Immature natural killer cell (primary cell): ENCODE measurements at regions not wholly inside any gene's neighbourhood (a gene's known extent, or its start where the extent isn't known, plus 50 kb on each side); places are given as distances from the start of the nearest gene placed in this dataset.

Source experiments
- DNase-seq, 3 donors: peaks; one replicate each; pipeline ENCODE4 v3.0.0; 2022; ENCODE audit warnings: mixed read lengths in 1 of 3
- H3K27ac Mint-ChIP-seq, 6 donors: one replicate each; pipeline ENCODE4 v1.8.0; 2020; ENCODE audit warnings: mixed read lengths in 6 of 6, mild to moderate bottlenecking in 5 of 6, inconsistent platforms in 4 of 6, moderate library complexity in 3 of 6
- H3K27me3 Mint-ChIP-seq, 3 donors: one replicate each; pipeline ENCODE4 v1.8.0; 2020 to 2021; ENCODE audit warnings: low read depth in 3 of 3, mild to moderate bottlenecking in 3 of 3, mixed read lengths in 3 of 3, moderate library complexity in 3 of 3, inconsistent platforms in 1 of 3
- H3K36me3 Mint-ChIP-seq, 3 donors: one replicate each; pipeline ENCODE4 v1.8.0; 2020; ENCODE audit warnings: mixed read lengths in 3 of 3, inconsistent platforms in 2 of 3, mild to moderate bottlenecking in 2 of 3
- H3K4me1 Mint-ChIP-seq, 2 donors: one replicate each; pipeline ENCODE4 v1.8.0; 2020; ENCODE audit warnings: inconsistent platforms in 2 of 2, mild to moderate bottlenecking in 2 of 2, mixed read lengths in 2 of 2, moderate library complexity in 1 of 2
- H3K4me3 Mint-ChIP-seq, 5 donors: one replicate each; pipeline ENCODE4 v1.8.0; 2020; ENCODE audit warnings: mild to moderate bottlenecking in 5 of 5, mixed read lengths in 5 of 5, inconsistent platforms in 3 of 5, moderate library complexity in 3 of 5
- H3K9me3 Mint-ChIP-seq, 6 donors: one replicate each; pipeline ENCODE4 v1.8.0; 2020; ENCODE audit warnings: mild to moderate bottlenecking in 6 of 6, mixed read lengths in 6 of 6, inconsistent platforms in 4 of 6, moderate library complexity in 3 of 6

GRCh38 chr11:130582981-130583380, 134.5 kb downstream of the ADAMTS15 start:
- no peak for DNase-seq
- Mint-ChIP-seq H3K27ac (no peak overlapping the region), H3K27me3 (peaks cover 1 to 11% (median 3%) of the 10 kb centered on the region in 3 donors), H3K4me3 (no peak overlapping the region), H3K9me3 (no peaks in the 10 kb centered on the region), H3K4me1 (no peaks in the 10 kb centered on the region), H3K36me3 (no peaks in the 10 kb centered on the region)

GRCh38 chr11:130583801-130584211, 135.4 kb downstream of the ADAMTS15 start:
- H3K4me3 Mint-ChIP-seq, result no peak overlapping the region
- no peaks in the 10 kb centered on the region for H3K9me3 Mint-ChIP-seq
- peaks cover 2 to 9% (median 3%) of the 10 kb centered on the region in 3 donors for H3K27me3 Mint-ChIP-seq
- H3K27ac Mint-ChIP-seq, result no peak overlapping the region
- no peaks in the 10 kb centered on the region for H3K4me1 Mint-ChIP-seq
- no peak for DNase-seq
- no peaks in the 10 kb centered on the region for H3K36me3 Mint-ChIP-seq

GRCh38 chr11:130585545-130585944, 137.1 kb downstream of the ADAMTS15 start:
- H3K9me3 Mint-ChIP-seq, result no peaks in the 10 kb centered on the region
- DNase-seq, result no peak
- H3K4me1 Mint-ChIP-seq, result no peaks in the 10 kb centered on the region
- H3K4me3 Mint-ChIP-seq, result no peak overlapping the region
- H3K27ac Mint-ChIP-seq, result no peak overlapping the region
- H3K36me3 Mint-ChIP-seq, result no peaks in the 10 kb centered on the region
- H3K27me3 Mint-ChIP-seq, result peaks cover 3 to 9% (median 4%) of the 10 kb centered on the region in 3 donors

- no peak overlapping the region for H3K27ac Mint-ChIP-seq
- H3K4me3 Mint-ChIP-seq, result no peak overlapping the region
- peaks cover 3 to 9% (median 4%) of the 10 kb centered on the region in 3 donors for H3K27me3 Mint-ChIP-seq
- no peaks in the 10 kb centered on the region for H3K4me1 Mint-ChIP-seq
- peaks cover 0 to 2% (median 0%) of the 10 kb centered on the region in 6 donors for H3K9me3 Mint-ChIP-seq
- no peaks in the 10 kb centered on the region for H3K36me3 Mint-ChIP-seq
- DNase-seq, result no peak
Measured at GRCh38 chr11:130587658-130588057, 139.2 kb downstream of the ADAMTS15 start.

- Mint-ChIP-seq H3K36me3 (no peaks in the 10 kb centered on the region), H3K4me3 (no peak overlapping the region), H3K4me1 (no peaks in the 10 kb centered on the region), H3K27ac (no peak overlapping the region), H3K27me3 (peaks cover 3 to 5% (median 3%) of the 10 kb centered on the region in 3 donors), H3K9me3 (peaks cover 0 to 2% (median 0%) of the 10 kb centered on the region in 6 donors)
- no peak for DNase-seq
Measured at GRCh38 chr11:130588471-130588870, 140.0 kb downstream of the ADAMTS15 start.

- Mint-ChIP-seq H3K27ac (no peak overlapping the region), H3K36me3 (no peaks in the 10 kb centered on the region), H3K9me3 (peaks cover 0 to 2% (median 0%) of the 10 kb centered on the region in 6 donors), H3K27me3 (peaks cover 0 to 3% (median 0%) of the 10 kb centered on the region in 3 donors), H3K4me1 (no peaks in the 10 kb centered on the region), H3K4me3 (no peak overlapping the region)
- no peak for DNase-seq
Measured at GRCh38 chr11:130592056-130592455, 143.6 kb downstream of the ADAMTS15 start.

GRCh38 chr11:130593064-130593463, 144.6 kb downstream of the ADAMTS15 start:
- no peak overlapping the region for H3K4me3 Mint-ChIP-seq

GRCh38 chr11:130598433-130598832, 150.0 kb downstream of the ADAMTS15 start:
- Mint-ChIP-seq H3K27ac (no peak overlapping the region), H3K4me3 (no peak overlapping the region), H3K4me1 (no peaks in the 10 kb centered on the region), H3K9me3 (no peaks in the 10 kb centered on the region), H3K27me3 (peaks cover 0 to 2% (median 2%) of the 10 kb centered on the region in 3 donors), H3K36me3 (no peaks in the 10 kb centered on the region)
- DNase-seq, result no peak

More at GRCh38 chr11:130593064-130593463, 144.6 kb downstream of the ADAMTS15 start:
- no peak for DNase-seq
- Mint-ChIP-seq H3K4me1 (no peaks in the 10 kb centered on the region), H3K27me3 (peaks cover 0 to 3% (median 0%) of the 10 kb centered on the region in 3 donors), H3K9me3 (peaks cover 0 to 2% (median 0%) of the 10 kb centered on the region in 6 donors), H3K27ac (no peak overlapping the region), H3K36me3 (no peaks in the 10 kb centered on the region)

- H3K4me3 Mint-ChIP-seq, result no peak overlapping the region
- no peak overlapping the region for H3K27ac Mint-ChIP-seq
- H3K36me3 Mint-ChIP-seq, result no peaks in the 10 kb centered on the region
- no peaks in the 10 kb centered on the region for H3K9me3 Mint-ChIP-seq
- H3K4me1 Mint-ChIP-seq, result no peaks in the 10 kb centered on the region
- DNase-seq, result no peak
- H3K27me3 Mint-ChIP-seq, result peaks cover 0 to 2% (median 2%) of the 10 kb centered on the region in 3 donors
Measured at GRCh38 chr11:130599073-130599654, 150.7 kb downstream of the ADAMTS15 start.

GRCh38 chr11:130600139-130600538, 151.7 kb downstream of the ADAMTS15 start:
- Mint-ChIP-seq H3K4me3 (no peak overlapping the region), H3K4me1 (no peaks in the 10 kb centered on the region), H3K36me3 (no peaks in the 10 kb centered on the region), H3K27me3 (peaks cover 0 to 2% (median 2%) of the 10 kb centered on the region in 3 donors), H3K9me3 (no peaks in the 10 kb centered on the region), H3K27ac (no peak overlapping the region)
- no peak for DNase-seq

GRCh38 chr11:130600616-130601015, 152.2 kb downstream of the ADAMTS15 start:
- Mint-ChIP-seq H3K4me1 (no peaks in the 10 kb centered on the region), H3K36me3 (no peaks in the 10 kb centered on the region), H3K9me3 (no peaks in the 10 kb centered on the region), H3K27me3 (peaks cover 2% of the 10 kb centered on the region in 3 donors), H3K27ac (no peak overlapping the region), H3K4me3 (no peak overlapping the region)
- DNase-seq, result no peak

GRCh38 chr11:130601141-130601540, 152.7 kb downstream of the ADAMTS15 start:
- no peak for DNase-seq
- Mint-ChIP-seq H3K9me3 (no peaks in the 10 kb centered on the region), H3K27me3 (peaks cover 2% of the 10 kb centered on the region in 3 donors), H3K4me3 (no peak overlapping the region), H3K27ac (no peak overlapping the region), H3K4me1 (no peaks in the 10 kb centered on the region), H3K36me3 (no peaks in the 10 kb centered on the region)

GRCh38 chr11:130601764-130602460, 153.5 kb downstream of the ADAMTS15 start:
- Mint-ChIP-seq H3K9me3 (no peaks in the 10 kb centered on the region), H3K27ac (no peak overlapping the region)
- no peak for DNase-seq

GRCh38 chr11:130602641-130603334, 154.3 kb downstream of the ADAMTS15 start:
- H3K27ac Mint-ChIP-seq, result no peak overlapping the region
- H3K4me3 Mint-ChIP-seq, result no peak overlapping the region
- no peaks in the 10 kb centered on the region for H3K4me1 Mint-ChIP-seq
- H3K27me3 Mint-ChIP-seq, result peaks cover 2 to 5% (median 2%) of the 10 kb centered on the region in 3 donors
- DNase-seq, result no peak
- H3K9me3 Mint-ChIP-seq, result no peaks in the 10 kb centered on the region
- H3K36me3 Mint-ChIP-seq, result no peaks in the 10 kb centered on the region

More at GRCh38 chr11:130601764-130602460, 153.5 kb downstream of the ADAMTS15 start:
- Mint-ChIP-seq H3K4me1 (no peaks in the 10 kb centered on the region), H3K27me3 (peaks cover 2 to 3% (median 2%) of the 10 kb centered on the region in 3 donors), H3K4me3 (no peak overlapping the region), H3K36me3 (no peaks in the 10 kb centered on the region)
